IPS-18a (cell line): ENCODE measurements at regions not wholly inside any gene's neighbourhood (a gene's known extent, or its start where the extent isn't known, plus 50 kb on each side); places are given as distances from the start of the nearest gene placed in this dataset.
"Not testable (repeated sequence)": the region's sequence is repeated elsewhere in the genome, so short reads cannot be mapped to it uniquely, and the experiment has no call there.

ENCODE experiments used
- H3K27ac ChIP-seq: one replicate; pipeline ENCODE4 v1.5.1; 2013; ENCODE audit warnings: low read length
- H3K27me3 ChIP-seq: one replicate; pipeline ENCODE4 v1.6.1; 2013; ENCODE audit warnings: mild to moderate bottlenecking, low read length; ENCODE audit not compliant: control insufficient read depth, insufficient read depth
- H3K36me3 ChIP-seq: one replicate; pipeline ENCODE4 v1.6.1; 2013; ENCODE audit warnings: low read depth, low read length; ENCODE audit not compliant: control insufficient read depth
- H3K4me1 ChIP-seq: one replicate; pipeline ENCODE4 v1.6.1; 2013; ENCODE audit warnings: low read depth, low read length; ENCODE audit not compliant: control insufficient read depth
- H3K4me3 ChIP-seq: one replicate; pipeline ENCODE4 v1.5.1; 2013; ENCODE audit warnings: low read length
- H3K9ac ChIP-seq: one replicate; pipeline ENCODE4 v1.6.1; 2013; ENCODE audit warnings: mild to moderate bottlenecking, low read length, moderate library complexity
- H3K9me3 ChIP-seq: one replicate; pipeline ENCODE4 v1.6.1; 2013; ENCODE audit warnings: low read depth, low read length; ENCODE audit not compliant: control insufficient read depth

- no peaks in the 10 kb centered on the region for H3K9me3 ChIP-seq
Observed at GRCh38 chr4:126544276-126544675, 1088.5 kb upstream of the INTU start.

GRCh38 chr4:126546197-126546596 is 1086.6 kb upstream of the INTU start:
- H3K9ac ChIP-seq, H3K36me3 ChIP-seq, H3K27ac ChIP-seq, H3K4me3 ChIP-seq, H3K4me1 ChIP-seq, H3K9me3 ChIP-seq, H3K27me3 ChIP-seq: not testable (repeated sequence)

More at GRCh38 chr4:126544276-126544675, 1088.5 kb upstream of the INTU start:
- Histone ChIP-seq H3K4me3 (no peak overlapping the region), H3K4me1 (no peaks in the 10 kb centered on the region), H3K27ac (no peak overlapping the region), H3K9ac (no peak overlapping the region), H3K27me3 (no peaks in the 10 kb centered on the region), H3K36me3 (no peaks in the 10 kb centered on the region)

- Histone ChIP-seq H3K9ac (no peak overlapping the region), H3K9me3 (no peaks in the 10 kb centered on the region), H3K27ac (no peak overlapping the region), H3K4me3 (no peak overlapping the region), H3K4me1 (no peaks in the 10 kb centered on the region), H3K27me3 (no peaks in the 10 kb centered on the region), H3K36me3 (no peaks in the 10 kb centered on the region)
Observed at GRCh38 chr4:126547352-126547751, 1085.4 kb upstream of the INTU start.

GRCh38 chr4:126548890-126549289 is 1083.9 kb upstream of the INTU start:
- no peaks in the 10 kb centered on the region for H3K36me3 ChIP-seq
- H3K9me3 ChIP-seq: no peaks in the 10 kb centered on the region
- no peaks in the 10 kb centered on the region for H3K4me1 ChIP-seq
- no peak overlapping the region for H3K27ac ChIP-seq
- no peaks in the 10 kb centered on the region for H3K27me3 ChIP-seq
- H3K4me3 ChIP-seq: no peak overlapping the region
- H3K9ac ChIP-seq: no peak overlapping the region

GRCh38 chr4:126552321-126552720 is 1080.4 kb upstream of the INTU start:
- H3K27me3 ChIP-seq: no peaks in the 10 kb centered on the region
- no peak overlapping the region for H3K27ac ChIP-seq
- no peaks in the 10 kb centered on the region for H3K9me3 ChIP-seq
- no peaks in the 10 kb centered on the region for H3K36me3 ChIP-seq
- H3K4me3 ChIP-seq: no peak overlapping the region
- no peak overlapping the region for H3K9ac ChIP-seq
- H3K4me1 ChIP-seq: no peaks in the 10 kb centered on the region

- Histone ChIP-seq H3K4me1 (no peaks in the 10 kb centered on the region), H3K9me3 (no peaks in the 10 kb centered on the region), H3K36me3 (no peaks in the 10 kb centered on the region), H3K27me3 (no peaks in the 10 kb centered on the region), H3K9ac (no peak overlapping the region), H3K27ac (no peak overlapping the region), H3K4me3 (no peak overlapping the region)
Observed at GRCh38 chr4:126553248-126553647, 1079.5 kb upstream of the INTU start.

- H3K36me3 ChIP-seq: no peaks in the 10 kb centered on the region
- H3K27ac ChIP-seq: no peak overlapping the region
- H3K27me3 ChIP-seq: no peaks in the 10 kb centered on the region
- no peaks in the 10 kb centered on the region for H3K4me1 ChIP-seq
- no peak overlapping the region for H3K4me3 ChIP-seq
- H3K9ac ChIP-seq: no peak overlapping the region
- H3K9me3 ChIP-seq: no peaks in the 10 kb centered on the region
Observed at GRCh38 chr4:126558596-126558995, 1074.2 kb upstream of the INTU start.

GRCh38 chr4:126559961-126560360 is 1072.8 kb upstream of the INTU start:
- no peaks in the 10 kb centered on the region for H3K4me1 ChIP-seq
- no peaks in the 10 kb centered on the region for H3K36me3 ChIP-seq
- H3K4me3 ChIP-seq: no peak overlapping the region
- H3K9me3 ChIP-seq: no peaks in the 10 kb centered on the region
- no peaks in the 10 kb centered on the region for H3K27me3 ChIP-seq
- H3K9ac ChIP-seq: no peak overlapping the region
- H3K27ac ChIP-seq: no peak overlapping the region

GRCh38 chr4:126560794-126561193 is 1072.0 kb upstream of the INTU start:
- Histone ChIP-seq H3K36me3 (no peaks in the 10 kb centered on the region), H3K27me3 (no peaks in the 10 kb centered on the region), H3K9ac (no peak overlapping the region), H3K4me1 (no peaks in the 10 kb centered on the region), H3K9me3 (no peaks in the 10 kb centered on the region), H3K4me3 (no peak overlapping the region), H3K27ac (no peak overlapping the region)

- Histone ChIP-seq H3K36me3 (no peaks in the 10 kb centered on the region), H3K27ac (no peak overlapping the region), H3K9ac (no peak overlapping the region), H3K27me3 (no peaks in the 10 kb centered on the region), H3K4me3 (no peak overlapping the region), H3K4me1 (no peaks in the 10 kb centered on the region), H3K9me3 (no peaks in the 10 kb centered on the region)
Observed at GRCh38 chr4:126563389-126563788, 1069.4 kb upstream of the INTU start.

- Histone ChIP-seq H3K27me3 (no peaks in the 10 kb centered on the region), H3K27ac (no peak overlapping the region), H3K4me1 (no peaks in the 10 kb centered on the region), H3K9ac (no peak overlapping the region), H3K36me3 (no peaks in the 10 kb centered on the region), H3K9me3 (no peaks in the 10 kb centered on the region), H3K4me3 (no peak overlapping the region)
Observed at GRCh38 chr4:126564283-126564854, 1068.4 kb upstream of the INTU start.

GRCh38 chr4:126568652-126569570 is 1063.8 kb upstream of the INTU start:
- H3K9me3 ChIP-seq: no peaks in the 10 kb centered on the region
- H3K27ac ChIP-seq: no peak overlapping the region
- no peak overlapping the region for H3K9ac ChIP-seq

More at GRCh38 chr4:126568652-126569570, 1063.8 kb upstream of the INTU start:
- Histone ChIP-seq H3K4me1 (no peaks in the 10 kb centered on the region), H3K27me3 (no peaks in the 10 kb centered on the region), H3K4me3 (no peak overlapping the region), H3K36me3 (no peaks in the 10 kb centered on the region)
